Trophoblast cell (in vitro differentiated cells and primary cell): ENCODE measurements at regions not wholly inside any gene's neighbourhood (a gene's known extent, or its start where the extent isn't known, plus 50 kb on each side); places are given as distances from the start of the nearest gene placed in this dataset.

Experiments used
- DNase-seq, 2 donors: peaks; one replicate each; pipeline ENCODE4 v3.0.0-alpha.2; 2016
- H2AFZ ChIP-seq: 2 replicates; pipeline ENCODE4 v1.6.1; 2013; ENCODE audit warnings: low read length, moderate library complexity, mild to moderate bottlenecking; ENCODE audit not compliant: insufficient read depth, poor library complexity
- H2AK5ac ChIP-seq: 2 replicates; pipeline ENCODE4 v1.6.1; 2013; ENCODE audit warnings: mild to moderate bottlenecking, low read length
- H2BK120ac ChIP-seq: 2 replicates; pipeline ENCODE4 v1.6.1; 2013; ENCODE audit warnings: low read length, mild to moderate bottlenecking, moderate library complexity; ENCODE audit not compliant: insufficient read depth, poor library complexity
- H2BK12ac ChIP-seq: 2 replicates; pipeline ENCODE4 v1.6.1; 2013; ENCODE audit warnings: mild to moderate bottlenecking, low read length, moderate library complexity
- H2BK5ac ChIP-seq: 2 replicates; pipeline ENCODE4 v1.6.1; 2013; ENCODE audit warnings: low read length, low read depth, moderate library complexity, mild to moderate bottlenecking; ENCODE audit not compliant: poor library complexity
- H3K14ac ChIP-seq: 2 replicates; pipeline ENCODE4 v1.6.1; 2013; ENCODE audit warnings: mild to moderate bottlenecking, low read length
- H3K18ac ChIP-seq: 2 replicates; pipeline ENCODE4 v1.6.1; 2013; ENCODE audit warnings: mild to moderate bottlenecking, low read length
- H3K23ac ChIP-seq: 2 replicates; pipeline ENCODE4 v1.6.1; 2013; ENCODE audit warnings: low read length
- H3K27ac ChIP-seq: 2 replicates; pipeline ENCODE4 v1.5.1; 2013; ENCODE audit warnings: low read depth, mild to moderate bottlenecking, inconsistent platforms, low read length, moderate library complexity
- H3K27me3 ChIP-seq: 2 replicates; pipeline ENCODE4 v1.6.1; 2013; ENCODE audit warnings: inconsistent platforms, mild to moderate bottlenecking, low read length, moderate library complexity; ENCODE audit not compliant: insufficient read depth
- H3K36me3 ChIP-seq, 2 experiments: 1 replicate in 1 of 2; 2 replicates in 1 of 2; pipeline ENCODE4 v1.6.1; 2013; ENCODE audit warnings: low read length in 2 of 2, mild to moderate bottlenecking in 2 of 2, moderate library complexity in 1 of 2; ENCODE audit not compliant: insufficient read depth in 2 of 2, control insufficient read depth in 1 of 2
- H3K4ac ChIP-seq: 2 replicates; pipeline ENCODE4 v1.6.1; 2013; ENCODE audit warnings: low read depth, mild to moderate bottlenecking, low read length, moderate library complexity
- H3K4me1 ChIP-seq, 2 experiments: 1 replicate in 1 of 2; 2 replicates in 1 of 2; pipeline ENCODE4 v1.6.1; 2013; ENCODE audit warnings: low read length in 2 of 2, mild to moderate bottlenecking in 2 of 2, moderate library complexity in 1 of 2; ENCODE audit not compliant: insufficient read depth in 2 of 2, control insufficient read depth in 1 of 2
- H3K4me2 ChIP-seq: 2 replicates; pipeline ENCODE4 v1.6.1; 2013; ENCODE audit warnings: inconsistent platforms, mild to moderate bottlenecking, low read length, moderate library complexity
- H3K4me3 ChIP-seq: 2 replicates; pipeline ENCODE4 v1.5.1; 2013; ENCODE audit warnings: mild to moderate bottlenecking, low read depth, low read length, inconsistent platforms
- H3K79me1 ChIP-seq: one replicate; pipeline ENCODE4 v1.6.1; 2013; ENCODE audit warnings: low read length
- H3K79me2 ChIP-seq: 2 replicates; pipeline ENCODE4 v1.6.1; 2013; ENCODE audit warnings: low read length, mild to moderate bottlenecking; ENCODE audit not compliant: control insufficient read depth, insufficient read depth, poor library complexity
- H3K9ac ChIP-seq: 2 replicates; pipeline ENCODE4 v1.6.1; 2013; ENCODE audit warnings: mild to moderate bottlenecking, low read length
- H3K9me3 ChIP-seq: 2 replicates; pipeline ENCODE4 v1.6.1; 2013; ENCODE audit warnings: low read depth, mild to moderate bottlenecking, control low read depth, inconsistent platforms, low read length; ENCODE audit not compliant: insufficient read depth
- H4K12ac ChIP-seq: 2 replicates; pipeline ENCODE4 v1.6.1; 2013; ENCODE audit warnings: low read depth, mild to moderate bottlenecking, low read length, moderate library complexity
- H4K8ac ChIP-seq: 2 replicates; pipeline ENCODE4 v1.6.1; 2013; ENCODE audit warnings: low read depth, mild to moderate bottlenecking, low read length, moderate library complexity
- H4K91ac ChIP-seq: one replicate; pipeline ENCODE4 v1.6.1; 2013; ENCODE audit warnings: low read depth, mild to moderate bottlenecking, low read length, moderate library complexity
- WGBS: extraction: QIAGEN DNeasy Blood & Tissue Kit; methylation state at CpG from one replicate; pipeline ENCODE4 v1.1.7; 2013; ENCODE audit warnings: missing lambda C conversion rate; ENCODE audit not compliant: insufficient read length, insufficient coverage; ENCODE audit errors: extremely low coverage; 5-methylcytosine and 5-hydroxymethylcytosine counted together

GRCh38 chr12:54700301-54700700 lies 52.1 kb upstream of the DCD start:
- H2AFZ ChIP-seq, result no peak overlapping the region
- no peak overlapping the region for H3K4me2 ChIP-seq
- H3K18ac ChIP-seq, result no peak overlapping the region
- no peaks in the 10 kb centered on the region for H3K4me1 ChIP-seq
- H3K79me2 ChIP-seq, result no peaks in the 10 kb centered on the region
- H3K36me3 ChIP-seq, result no peaks in the 10 kb centered on the region
- H2AK5ac ChIP-seq, result no peak overlapping the region
- no peak overlapping the region for H3K4ac ChIP-seq
- no peak overlapping the region for H4K8ac ChIP-seq
- no peak overlapping the region for H2BK12ac ChIP-seq
- no peak overlapping the region for H3K4me3 ChIP-seq
- no peaks in the 10 kb centered on the region for H3K79me1 ChIP-seq
- no peak overlapping the region for H2BK5ac ChIP-seq
- H3K27ac ChIP-seq, result no peak overlapping the region
- H3K27me3 ChIP-seq, result no peaks in the 10 kb centered on the region
- DNase-seq, result no peak
- H4K12ac ChIP-seq, result no peak overlapping the region
- WGBS, result no CpG with 5 or more reads among the region's 2 CpGs
- no peak overlapping the region for H4K91ac ChIP-seq
- no peak overlapping the region for H3K14ac ChIP-seq
- no peak overlapping the region for H2BK120ac ChIP-seq
- no peak overlapping the region for H3K23ac ChIP-seq
- no peak overlapping the region for H3K9ac ChIP-seq
- H3K9me3 ChIP-seq, result no peaks in the 10 kb centered on the region
